Transverse colon (tissue), 4 donors: ENCODE measurements at regions not wholly inside any gene's neighbourhood (a gene's known extent, or its start where the extent isn't known, plus 50 kb on each side); places are given as distances from the start of the nearest gene placed in this dataset.

Source experiments
- EP300 ChIP-seq: sonication (generic); formaldehyde crosslinking; IDR thresholded peaks from one replicate; pipeline ENCODE4 v1.6.1; 2017; ENCODE audit warnings: antibody characterized with exemption, low read depth
- POLR2A ChIP-seq: fragments of 450-650 bp; IDR thresholded peaks from one replicate; pipeline ENCODE4 v1.6.1; 2016; ENCODE audit warnings: antibody characterized with exemption, mild to moderate bottlenecking, moderate library complexity
- POLR2AphosphoS5 ChIP-seq, 3 donors: sonication (generic); formaldehyde crosslinking; IDR thresholded peaks; one replicate each; pipeline ENCODE4 v1.6.1; 2016; ENCODE audit warnings: antibody characterized with exemption in 3 of 3
- TF ChIP-seq, protein P1 (sequence below), 5 experiments: fragments of 200-600 bp in 3 of 5; fragments of 450-650 bp in 2 of 5; sonication (generic) in 3 of 5; IDR thresholded peaks; 1 replicate in 2 of 5; 2 replicates in 3 of 5; pipeline ENCODE4 v1.5.1; 2016 to 2017; ENCODE audit warnings: antibody characterized with exemption in 5 of 5, inconsistent platforms in 3 of 5, mild to moderate bottlenecking in 2 of 5, moderate library complexity in 1 of 5

DNA sequence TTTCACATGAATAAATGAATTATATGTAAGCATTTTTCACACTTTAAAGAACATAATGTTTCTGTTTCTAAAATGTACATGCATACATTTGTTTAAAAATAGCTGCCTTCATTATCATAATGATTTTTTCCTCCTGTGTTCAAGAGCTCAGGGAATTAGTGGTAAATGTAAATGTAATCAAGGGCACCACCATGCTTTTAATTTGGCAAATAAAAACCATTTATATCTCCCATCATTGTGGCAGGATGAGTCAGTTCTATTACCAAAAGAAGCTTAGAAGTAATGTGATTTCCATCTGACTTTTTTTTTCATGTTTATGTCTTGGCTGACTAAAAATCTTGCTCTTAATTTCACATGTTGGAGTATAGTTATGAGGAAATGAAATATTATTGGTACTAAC is 176.1 kb downstream of the GXYLT1 start:
- TF ChIP-seq POLR2A, result no peak
- TF ChIP-seq, protein P1, sequence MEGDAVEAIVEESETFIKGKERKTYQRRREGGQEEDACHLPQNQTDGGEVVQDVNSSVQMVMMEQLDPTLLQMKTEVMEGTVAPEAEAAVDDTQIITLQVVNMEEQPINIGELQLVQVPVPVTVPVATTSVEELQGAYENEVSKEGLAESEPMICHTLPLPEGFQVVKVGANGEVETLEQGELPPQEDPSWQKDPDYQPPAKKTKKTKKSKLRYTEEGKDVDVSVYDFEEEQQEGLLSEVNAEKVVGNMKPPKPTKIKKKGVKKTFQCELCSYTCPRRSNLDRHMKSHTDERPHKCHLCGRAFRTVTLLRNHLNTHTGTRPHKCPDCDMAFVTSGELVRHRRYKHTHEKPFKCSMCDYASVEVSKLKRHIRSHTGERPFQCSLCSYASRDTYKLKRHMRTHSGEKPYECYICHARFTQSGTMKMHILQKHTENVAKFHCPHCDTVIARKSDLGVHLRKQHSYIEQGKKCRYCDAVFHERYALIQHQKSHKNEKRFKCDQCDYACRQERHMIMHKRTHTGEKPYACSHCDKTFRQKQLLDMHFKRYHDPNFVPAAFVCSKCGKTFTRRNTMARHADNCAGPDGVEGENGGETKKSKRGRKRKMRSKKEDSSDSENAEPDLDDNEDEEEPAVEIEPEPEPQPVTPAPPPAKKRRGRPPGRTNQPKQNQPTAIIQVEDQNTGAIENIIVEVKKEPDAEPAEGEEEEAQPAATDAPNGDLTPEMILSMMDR (IDR thresholded peaks at IDR 0.05), result no peak
- TF ChIP-seq POLR2AphosphoS5 (IDR thresholded peaks at IDR 0.05), result no peak
- TF ChIP-seq EP300, result no peak
